B cell (primary cell): ENCODE measurements at regions not wholly inside any gene's neighbourhood (a gene's known extent, or its start where the extent isn't known, plus 50 kb on each side); places are given as distances from the start of the nearest gene placed in this dataset.

ENCODE experiments used
- ATAC-seq: fragments of 200-7000 bp; cut with Tn5 transposase; one replicate; pipeline ENCODE4 v1.10.0; 2021; ENCODE audit warnings: low read depth, mild to moderate bottlenecking, moderate number of reproducible peaks, moderate library complexity
- CTCF ChIA-PET: fragments of 350-600 bp; sonication (Branson Sonifier 250); formaldehyde crosslinking; loops from one replicate; lab custom pipeline; 2021; ENCODE audit warnings: antibody characterized with exemption, inconsistent platforms; lab: Charles Lee
- POLR2A ChIA-PET: fragments of 350-600 bp; sonication (Branson Sonifier 250); formaldehyde crosslinking; loops from one replicate; lab custom pipeline; 2021; ENCODE audit warnings: antibody characterized with exemption; lab: Charles Lee
- DNase-seq: peaks from one replicate; pipeline ENCODE4 v3.0.0; 2013
- H2AFZ ChIP-seq: 2 replicates; pipeline ENCODE4 v1.6.1; 2012; ENCODE audit warnings: mild to moderate bottlenecking, low read depth, low read length; ENCODE audit not compliant: insufficient read depth, poor library complexity, severe bottlenecking
- H3K27ac ChIP-seq, 2 donors: 1 replicate in 1 of 2; 2 replicates in 1 of 2; pipeline ENCODE4 v1.5.1; 2012 to 2013; ENCODE audit warnings: low read length in 2 of 2, mild to moderate bottlenecking in 2 of 2, moderate library complexity in 1 of 2
- H3K27me3 ChIP-seq, 4 experiments: fragments of 200-600 bp in 1 of 4; sonication (generic) in 1 of 4; replicated peaks in 1 of 4; 1 replicate in 2 of 4; 2 replicates in 2 of 4; pipeline versions ENCODE4 v1.6.1 to v1.7.0; 2013 to 2016; ENCODE audit warnings: low read length in 3 of 4, mild to moderate bottlenecking in 2 of 4, mixed read lengths in 1 of 4, moderate library complexity in 1 of 4; ENCODE audit not compliant: insufficient read depth in 4 of 4, control insufficient read depth in 3 of 4; ENCODE audit errors: control extremely low read depth in 1 of 4
- H3K36me3 ChIP-seq, 2 experiments: replicated peaks in 1 of 2; 1 replicate in 1 of 2; 2 replicates in 1 of 2; pipeline versions ENCODE4 v1.6.1 to v1.7.1; 2013; ENCODE audit warnings: low read length in 1 of 2; ENCODE audit not compliant: insufficient read depth in 2 of 2, control insufficient read depth in 1 of 2; ENCODE audit errors: control extremely low read depth in 1 of 2, extremely low read depth in 1 of 2
- H3K4me1 ChIP-seq, 2 donors: fragments of 200-600 bp in 1 of 2; sonication (generic) in 1 of 2; 1 replicate in 1 of 2; 2 replicates in 1 of 2; pipeline versions ENCODE4 v1.5.1 to v1.6.1; 2013 to 2017; ENCODE audit warnings: low read length in 2 of 2; ENCODE audit not compliant: control insufficient read depth in 2 of 2, insufficient read depth in 2 of 2
- H3K4me2 ChIP-seq: replicated peaks from 2 replicates; pipeline ENCODE3; 2012; ENCODE audit warnings: mild to moderate bottlenecking, low read depth, low read length; ENCODE audit not compliant: poor library complexity, severe bottlenecking
- H3K4me3 ChIP-seq, 5 experiments: fragments of 200-600 bp in 1 of 5; sonication (generic) in 1 of 5; 1 replicate in 3 of 5; 2 replicates in 2 of 5; pipeline versions ENCODE4 v1.5.1 to v1.7.0; 2011 to 2016; ENCODE audit warnings: low read length in 4 of 5, mild to moderate bottlenecking in 4 of 5, low read depth in 2 of 5, control low read depth in 1 of 5, moderate library complexity in 1 of 5; ENCODE audit not compliant: insufficient read depth in 1 of 5; ENCODE audit errors: control extremely low read depth in 1 of 5, extremely low read depth in 1 of 5
- H3K79me2 ChIP-seq: fragments of 200-600 bp; sonication (generic); one replicate; pipeline ENCODE4 v1.6.0; 2016; ENCODE audit warnings: low read length; ENCODE audit not compliant: control insufficient read depth, insufficient read depth
- H3K9ac ChIP-seq: fragments of 200-600 bp; sonication (generic); 2 replicates; pipeline ENCODE4 v1.6.1; 2017; ENCODE audit warnings: mild to moderate bottlenecking, low read length, moderate library complexity
- H3K9me3 ChIP-seq, 3 donors: one replicate each; pipeline versions ENCODE4 v1.6.1 to v1.7.1; 2013; ENCODE audit warnings: low read length in 2 of 3; ENCODE audit not compliant: control insufficient read depth in 2 of 3, insufficient read depth in 1 of 3; ENCODE audit errors: control extremely low read depth in 1 of 3
- H4K20me1 ChIP-seq: 2 replicates; pipeline ENCODE4 v1.6.0; 2012; ENCODE audit warnings: mild to moderate bottlenecking, low read length; ENCODE audit not compliant: insufficient read depth, control insufficient read depth, poor library complexity, severe bottlenecking
- H3K27ac Mint-ChIP-seq: one replicate; pipeline ENCODE4 v1.8.0; 2021; ENCODE audit warnings: mixed read lengths
- H3K27me3 Mint-ChIP-seq: one replicate; pipeline ENCODE4 v1.8.0; 2021; ENCODE audit warnings: mixed read lengths
- H3K4me1 Mint-ChIP-seq: one replicate; pipeline ENCODE4 v1.8.0; 2021; ENCODE audit warnings: mixed read lengths
- H3K4me3 Mint-ChIP-seq: one replicate; pipeline ENCODE4 v1.8.0; 2021; ENCODE audit warnings: mixed read lengths
- H3K9me3 Mint-ChIP-seq: one replicate; pipeline ENCODE4 v1.8.0; 2022; ENCODE audit warnings: mixed read lengths; ENCODE audit not compliant: insufficient read depth
- CTCF ChIP-seq: fragments of 200-600 bp; IDR thresholded peaks from one replicate; pipeline ENCODE4 v1.8.0; 2022; ENCODE audit warnings: antibody characterized with exemption, mild to moderate bottlenecking
- EZH2 ChIP-seq: IDR thresholded peaks from 2 replicates; pipeline ENCODE4 v1.6.1; 2012; ENCODE audit warnings: borderline replicate concordance, low read depth, mild to moderate bottlenecking, moderate library complexity, low read length; ENCODE audit not compliant: insufficient read depth, poor library complexity, severe bottlenecking
- WGBS: methylation state at CpG from one replicate; pipeline ENCODE4 v1.1.5; 2013; ENCODE audit warnings: missing lambda C conversion rate; ENCODE audit not compliant: insufficient coverage; 5-methylcytosine and 5-hydroxymethylcytosine counted together
- intact Hi-C: fragments of 100-400 bp; cut with micrococcal nuclease; formaldehyde crosslinking; loops from one replicate; pipeline ENCODE4 v1.10.0; 2022

GRCh38 chr10:130790339-130790738 lies 521.2 kb downstream of the TCERG1L start:
- no peak for ATAC-seq
- WGBS = 17% methylated on average over 2 of the region's 2 CpGs
- ChIA-PET POLR2A (no interaction called here), CTCF (no interaction called here)
- Histone ChIP-seq H3K4me2 (no peak overlapping the region), H2AFZ (no peak overlapping the region), H3K27ac (no peak overlapping the region), H4K20me1 (no peaks in the 10 kb centered on the region), H3K27me3 (no peaks in the 10 kb centered on the region), H3K9me3 (peaks cover 0 to 40% (median 0%) of the 10 kb centered on the region in 3 donors), H3K9ac (no peak overlapping the region), H3K36me3 (no peaks in the 10 kb centered on the region), H3K4me3 (no peak overlapping the region), H3K4me1 (no peaks in the 10 kb centered on the region), H3K79me2 (no peaks in the 10 kb centered on the region)
- H3K27ac Mint-ChIP-seq = no peak overlapping the region
- intact Hi-C loops = no loop called here
- no peaks in the 10 kb centered on the region for H3K9me3 Mint-ChIP-seq
- DNase-seq = peak; percentile 13
- H3K4me1 Mint-ChIP-seq = no peaks in the 10 kb centered on the region
- TF ChIP-seq EZH2 (no peak), CTCF (no peak)
- H3K27me3 Mint-ChIP-seq = no peaks in the 10 kb centered on the region
- no peak overlapping the region for H3K4me3 Mint-ChIP-seq

GRCh38 chr10:130792096-130792845 lies 519.2 kb downstream of the TCERG1L start:
- Histone ChIP-seq H3K36me3 (no peaks in the 10 kb centered on the region), H3K9me3 (peaks cover 0 to 40% (median 0%) of the 10 kb centered on the region in 3 donors), H2AFZ (no peak overlapping the region), H4K20me1 (no peaks in the 10 kb centered on the region), H3K4me3 (no peak overlapping the region), H3K27ac (no peak overlapping the region), H3K79me2 (no peaks in the 10 kb centered on the region), H3K27me3 (no peaks in the 10 kb centered on the region), H3K4me2 (no peak overlapping the region), H3K9ac (no peak overlapping the region), H3K4me1 (no peaks in the 10 kb centered on the region)
- H3K4me3 Mint-ChIP-seq = no peak overlapping the region
- ChIA-PET CTCF (no interaction called here), POLR2A (no interaction called here)
- no peak overlapping the region for H3K27ac Mint-ChIP-seq
- no peak for DNase-seq
- no peak for TF ChIP-seq EZH2
- TF ChIP-seq CTCF = no peak
- intact Hi-C loops = no loop called here
- no peaks in the 10 kb centered on the region for H3K27me3 Mint-ChIP-seq
- no peak for ATAC-seq
- 92% methylated on average over 15 of the region's 15 CpGs for WGBS
- no peaks in the 10 kb centered on the region for H3K9me3 Mint-ChIP-seq
- no peaks in the 10 kb centered on the region for H3K4me1 Mint-ChIP-seq
